GM12878 (cell line): ENCODE measurements at regions not wholly inside any gene's neighbourhood (a gene's known extent, or its start where the extent isn't known, plus 50 kb on each side); places are given as distances from the start of the nearest gene placed in this dataset.
A peak's percentile ranks its signal among the peaks of the same experiment; 100 is the strongest.

Source experiments
- ATAC-seq: fragments of 200-7000 bp; cut with Tn5 transposase; 3 replicates; pipeline ENCODE4 v1.9.1; 2020; ENCODE audit warnings: mild to moderate bottlenecking, moderate library complexity
- BruUV-seq: library from RNA; stranded (reverse); fragments of 400-500 nt; replicated peaks from 2 replicates; lab custom pipeline; 2021; lab: Mats Ljungman, UMichigan
- CTCF ChIA-PET: fragments of 300-600 bp; sonication (Branson Sonifier 250); formaldehyde crosslinking; extraction: SDS; loops from one replicate; lab custom pipeline; 2021; ENCODE audit warnings: inconsistent platforms; lab: Yijun Ruan, JAX
- POLR2A ChIA-PET: fragments of 350-600 bp; formaldehyde crosslinking; extraction: SDS; loops from one replicate; lab custom pipeline; 2021; ENCODE audit warnings: inconsistent platforms; lab: Charles Lee
- RAD21 ChIA-PET: fragments of 300-600 bp; sonication (Branson Sonifier 250); formaldehyde crosslinking; loops from one replicate; lab custom pipeline; 2023; ENCODE audit warnings: antibody characterized with exemption; ENCODE audit not compliant: unreplicated experiment; lab: Charles Lee
- SMC1A ChIA-PET: fragments of 300-600 bp; sonication (Branson Sonifier 250); formaldehyde crosslinking; loops from one replicate; lab custom pipeline; 2023; ENCODE audit not compliant: unreplicated experiment, uncharacterized antibody; lab: Charles Lee
- DNase-seq: peaks from one replicate; pipeline ENCODE4 v3.0.0-alpha.2; 2011; ENCODE audit warnings: low read depth, low spot score
- FAIRE-seq: peaks from 3 replicates; lab custom pipeline; 2011; peaks lifted over from hg19 to GRCh38; lab: Jason Lieb, UNC
- H2AFZ ChIP-seq: 2 replicates; pipeline ENCODE4 v1.6.0; 2011; ENCODE audit warnings: low read depth, low read length, control low read depth; ENCODE audit not compliant: control insufficient read depth
- H3K27ac ChIP-seq: 2 replicates; pipeline ENCODE4 v1.5.1; 2011; ENCODE audit warnings: control low read depth; ENCODE audit not compliant: control insufficient read depth, insufficient read depth
- H3K27me3 ChIP-seq, 2 experiments: replicated peaks in 1 of 2; 2 replicates each; pipeline versions ENCODE4 v1.6.0 to v1.6.1; 2011; ENCODE audit warnings: low read length in 1 of 2; ENCODE audit not compliant: control insufficient read depth in 2 of 2, insufficient read depth in 2 of 2
- H3K36me3 ChIP-seq, 2 experiments: 2 replicates each; pipeline ENCODE4 v1.5.1; 2011; ENCODE audit warnings: low read length in 1 of 2; ENCODE audit not compliant: control insufficient read depth in 2 of 2, insufficient read depth in 2 of 2
- H3K4me1 ChIP-seq: 2 replicates; pipeline ENCODE4 v1.6.1; 2011; ENCODE audit warnings: mild to moderate bottlenecking, low read length, moderate library complexity, mixed read lengths; ENCODE audit not compliant: control insufficient read depth, insufficient read depth
- H3K4me2 ChIP-seq: 2 replicates; pipeline ENCODE4 v1.6.0; 2011; ENCODE audit warnings: control low read depth; ENCODE audit not compliant: control insufficient read depth, insufficient read depth
- H3K4me3 ChIP-seq: fragments of 200-600 bp; sonication (generic); 2 replicates; pipeline ENCODE4 v1.5.1; 2016
- H3K79me2 ChIP-seq: 2 replicates; pipeline ENCODE4 v1.6.0; 2011; ENCODE audit warnings: low read length; ENCODE audit not compliant: control insufficient read depth, insufficient read depth
- H3K9ac ChIP-seq: 2 replicates; pipeline ENCODE4 v1.8.0; 2011; ENCODE audit warnings: low read length, control low read depth, mixed read lengths; ENCODE audit not compliant: control insufficient read depth, insufficient read depth
- H3K9me3 ChIP-seq: replicated peaks from 3 replicates; pipeline ENCODE4 v1.5.1; 2011; ENCODE audit warnings: mild to moderate bottlenecking, low read length; ENCODE audit not compliant: control insufficient read depth, insufficient read depth
- H4K20me1 ChIP-seq: 2 replicates; pipeline ENCODE4 v1.6.0; 2011; ENCODE audit not compliant: control insufficient read depth, insufficient read depth
- DPF2 ChIP-seq: fragments of 450-650 bp; IDR thresholded peaks from 2 replicates; pipeline ENCODE4 v1.6.1; 2017; ENCODE audit warnings: mild to moderate bottlenecking
- ESRRA ChIP-seq: IDR thresholded peaks from 2 replicates; pipeline ENCODE4 v1.6.1; 2012; ENCODE audit warnings: mild to moderate bottlenecking, low read length, improper control_type of control experiment
- ETV6 ChIP-seq, 2 experiments: fragments of 450-650 bp in 1 of 2; IDR thresholded peaks in 1 of 2; conservative IDR thresholded peaks in 1 of 2; 2 replicates each; pipeline ENCODE4 v1.6.1; 2014; ENCODE audit warnings: antibody characterized with exemption in 1 of 2, borderline replicate concordance in 1 of 2, low read depth in 1 of 2, mild to moderate bottlenecking in 1 of 2, moderate library complexity in 1 of 2
- FOXM1 ChIP-seq: IDR thresholded peaks from 2 replicates; pipeline ENCODE4 v1.6.1; 2012; ENCODE audit warnings: low read depth, mild to moderate bottlenecking, inconsistent platforms, low read length, moderate library complexity
- MEF2B ChIP-seq: fragments of 450-650 bp; IDR thresholded peaks from 2 replicates; pipeline ENCODE4 v1.6.1; 2018; ENCODE audit warnings: mild to moderate bottlenecking, moderate library complexity; ENCODE audit not compliant: partially characterized antibody, poor library complexity, severe bottlenecking
- SIX5 ChIP-seq: IDR thresholded peaks from 2 replicates; pipeline ENCODE4 v1.6.1; 2011; ENCODE audit warnings: mild to moderate bottlenecking, low read depth, low read length, moderate library complexity; ENCODE audit not compliant: severe bottlenecking
- SMAD1 ChIP-seq: fragments of 450-650 bp; IDR thresholded peaks from 2 replicates; pipeline ENCODE4 v1.6.1; 2018; ENCODE audit warnings: mild to moderate bottlenecking, low read depth; ENCODE audit not compliant: partially characterized antibody
- SUPT20H ChIP-seq: IDR thresholded peaks from 2 replicates; pipeline ENCODE4 v1.6.1; 2011; ENCODE audit warnings: low read depth, mild to moderate bottlenecking, low read length, moderate library complexity, borderline replicate concordance; ENCODE audit not compliant: control insufficient read depth
- WGBS: methylation state at CpG from one replicate; pipeline ENCODE4 v1.1.6; 2016; ENCODE audit warnings: low lambda C conversion rate; ENCODE audit not compliant: insufficient replicate concordance, insufficient coverage; ENCODE audit errors: missing lambda C conversion rate; 5-methylcytosine and 5-hydroxymethylcytosine counted together
- in situ Hi-C: fragments of 300-500 bp; cut with MboI; formaldehyde crosslinking; loops from 9 replicates; pipeline ENCODE4 v1.14.3; 2018; ENCODE audit warnings: mixed read lengths
- intact Hi-C: fragments of 100-400 bp; cut with micrococcal nuclease; formaldehyde crosslinking; loops from one replicate; pipeline ENCODE4 v1.14.2; 2022; ENCODE audit not compliant: unreplicated experiment
- TF ChIP-seq, protein P1 (sequence below): fragments of 450-650 bp; IDR thresholded peaks from 2 replicates; pipeline ENCODE4 v1.6.1; 2018; ENCODE audit warnings: borderline replicate concordance, mild to moderate bottlenecking; ENCODE audit not compliant: partially characterized antibody
- TF ChIP-seq, protein P2 (sequence below): fragments of 450-650 bp; IDR thresholded peaks from 2 replicates; pipeline ENCODE4 v1.6.1; 2017; ENCODE audit warnings: low read depth, mild to moderate bottlenecking, moderate library complexity
- TF ChIP-seq, protein P3 (sequence below): fragments of 450-650 bp; formaldehyde crosslinking; IDR thresholded peaks from 2 replicates; pipeline ENCODE4 v1.4.0; 2022; ENCODE audit warnings: mild to moderate bottlenecking, moderate library complexity

DNA sequence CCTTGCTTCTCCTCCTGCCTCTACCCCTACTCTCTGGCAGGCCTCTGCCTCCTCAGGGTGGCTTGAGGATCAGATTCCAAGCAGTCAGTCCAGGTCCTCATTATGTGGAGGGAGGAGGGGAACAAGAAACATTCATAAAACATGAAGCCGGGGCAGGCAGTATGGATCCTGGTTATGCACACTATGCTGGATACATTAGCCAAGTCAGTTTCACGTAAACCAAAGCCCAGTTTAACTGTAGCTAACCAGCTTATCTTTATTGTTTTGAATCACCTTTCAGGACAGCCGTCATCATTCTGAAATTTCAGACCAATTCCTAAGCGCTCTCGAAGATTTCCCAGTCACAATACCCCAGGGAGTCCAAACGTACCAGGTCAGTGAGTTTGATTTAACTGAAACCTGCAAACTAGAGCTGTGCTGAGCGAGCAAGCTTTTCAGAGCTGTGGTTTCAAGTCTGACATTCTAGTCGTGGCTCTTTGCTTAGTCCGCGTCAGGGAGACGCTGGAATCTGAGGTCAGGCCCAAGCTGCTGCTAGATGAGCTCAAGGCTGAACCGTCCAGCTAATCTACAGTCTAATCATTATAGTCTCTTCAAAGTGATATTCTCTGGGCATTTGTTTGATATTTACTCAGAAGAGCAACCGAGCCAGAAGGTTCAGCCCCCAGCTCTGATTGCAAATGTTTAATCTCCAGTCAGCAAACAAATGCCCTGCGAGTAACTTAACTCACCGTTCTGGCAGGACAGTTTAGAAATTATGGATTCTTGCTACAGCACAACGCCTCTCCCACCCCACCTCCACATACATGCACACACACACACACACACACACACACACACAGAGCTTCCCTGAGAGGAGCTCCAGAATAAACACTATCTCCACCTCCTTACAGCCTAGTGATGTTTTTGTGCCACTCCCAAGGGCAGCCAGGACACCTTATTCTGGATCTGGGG is 63.8 kb upstream of the BZW1 start:
- H3K79me2 ChIP-seq, result no peaks in the 10 kb centered on the region
- H3K27me3 ChIP-seq, result peaks cover 0 to 2% of the 10 kb centered on the region in 2 experiments; a peak in 2 of 4 replicates
- H2AFZ ChIP-seq, result no peak overlapping the region
- SMC1A ChIA-PET, result interaction anchor here (0.6 to 1.4 kb wide), 4 partner anchors 9 to 639 kb away, joined by 3 read pairs; no protein-coding TSS in a partner anchor
- DNase-seq (no peak), ATAC-seq (peak; percentile 62), FAIRE-seq (no peak)
- no peak overlapping the region for H3K9ac ChIP-seq
- no peaks in the 10 kb centered on the region for H3K9me3 ChIP-seq
- H3K27ac ChIP-seq, result no peak overlapping the region
- POLR2A ChIA-PET, result no interaction called here
- H3K36me3 ChIP-seq, result no peaks in the 10 kb centered on the region
- no peaks in the 10 kb centered on the region for H3K4me1 ChIP-seq
- WGBS, result 16% methylated on average over 16 of the region's 16 CpGs
- H3K4me2 ChIP-seq, result no peak overlapping the region
- CTCF ChIA-PET, result no interaction called here
- H3K4me3 ChIP-seq, result no peak overlapping the region
- no TSS peak for BruUV-seq
- in situ Hi-C loops, result no loop called here
- intact Hi-C loops, result no loop called here
- TF ChIP-seq MEF2B (no peak), SIX5 (no peak), ETV6 (conservative IDR thresholded peaks at IDR 0.05 in 1 of 2, IDR thresholded peaks at IDR 0.05 in 1 of 2; ENCODE audit: borderline replicate concordance in 1 of 2, low read depth in 1 of 2) (no peak), SMAD1 (no peak), ESRRA (no peak), FOXM1 (no peak), DPF2 (no peak), SUPT20H (no peak)
- TF ChIP-seq, protein P1, sequence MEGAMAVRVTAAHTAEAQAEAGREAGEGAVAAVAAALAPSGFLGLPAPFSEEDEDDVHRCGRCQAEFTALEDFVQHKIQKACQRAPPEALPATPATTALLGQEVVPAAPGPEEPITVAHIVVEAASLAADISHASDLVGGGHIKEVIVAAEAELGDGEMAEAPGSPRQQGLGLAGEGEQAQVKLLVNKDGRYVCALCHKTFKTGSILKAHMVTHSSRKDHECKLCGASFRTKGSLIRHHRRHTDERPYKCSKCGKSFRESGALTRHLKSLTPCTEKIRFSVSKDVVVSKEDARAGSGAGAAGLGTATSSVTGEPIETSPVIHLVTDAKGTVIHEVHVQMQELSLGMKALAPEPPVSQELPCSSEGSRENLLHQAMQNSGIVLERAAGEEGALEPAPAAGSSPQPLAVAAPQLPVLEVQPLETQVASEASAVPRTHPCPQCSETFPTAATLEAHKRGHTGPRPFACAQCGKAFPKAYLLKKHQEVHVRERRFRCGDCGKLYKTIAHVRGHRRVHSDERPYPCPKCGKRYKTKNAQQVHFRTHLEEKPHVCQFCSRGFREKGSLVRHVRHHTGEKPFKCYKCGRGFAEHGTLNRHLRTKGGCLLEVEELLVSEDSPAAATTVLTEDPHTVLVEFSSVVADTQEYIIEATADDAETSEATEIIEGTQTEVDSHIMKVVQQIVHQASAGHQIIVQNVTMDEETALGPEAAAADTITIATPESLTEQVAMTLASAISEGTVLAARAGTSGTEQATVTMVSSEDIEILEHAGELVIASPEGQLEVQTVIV, result no peak
- TF ChIP-seq, protein P2, sequence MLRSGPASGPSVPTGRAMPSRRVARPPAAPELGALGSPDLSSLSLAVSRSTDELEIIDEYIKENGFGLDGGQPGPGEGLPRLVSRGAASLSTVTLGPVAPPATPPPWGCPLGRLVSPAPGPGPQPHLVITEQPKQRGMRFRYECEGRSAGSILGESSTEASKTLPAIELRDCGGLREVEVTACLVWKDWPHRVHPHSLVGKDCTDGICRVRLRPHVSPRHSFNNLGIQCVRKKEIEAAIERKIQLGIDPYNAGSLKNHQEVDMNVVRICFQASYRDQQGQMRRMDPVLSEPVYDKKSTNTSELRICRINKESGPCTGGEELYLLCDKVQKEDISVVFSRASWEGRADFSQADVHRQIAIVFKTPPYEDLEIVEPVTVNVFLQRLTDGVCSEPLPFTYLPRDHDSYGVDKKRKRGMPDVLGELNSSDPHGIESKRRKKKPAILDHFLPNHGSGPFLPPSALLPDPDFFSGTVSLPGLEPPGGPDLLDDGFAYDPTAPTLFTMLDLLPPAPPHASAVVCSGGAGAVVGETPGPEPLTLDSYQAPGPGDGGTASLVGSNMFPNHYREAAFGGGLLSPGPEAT, result no peak
- TF ChIP-seq, protein P3, sequence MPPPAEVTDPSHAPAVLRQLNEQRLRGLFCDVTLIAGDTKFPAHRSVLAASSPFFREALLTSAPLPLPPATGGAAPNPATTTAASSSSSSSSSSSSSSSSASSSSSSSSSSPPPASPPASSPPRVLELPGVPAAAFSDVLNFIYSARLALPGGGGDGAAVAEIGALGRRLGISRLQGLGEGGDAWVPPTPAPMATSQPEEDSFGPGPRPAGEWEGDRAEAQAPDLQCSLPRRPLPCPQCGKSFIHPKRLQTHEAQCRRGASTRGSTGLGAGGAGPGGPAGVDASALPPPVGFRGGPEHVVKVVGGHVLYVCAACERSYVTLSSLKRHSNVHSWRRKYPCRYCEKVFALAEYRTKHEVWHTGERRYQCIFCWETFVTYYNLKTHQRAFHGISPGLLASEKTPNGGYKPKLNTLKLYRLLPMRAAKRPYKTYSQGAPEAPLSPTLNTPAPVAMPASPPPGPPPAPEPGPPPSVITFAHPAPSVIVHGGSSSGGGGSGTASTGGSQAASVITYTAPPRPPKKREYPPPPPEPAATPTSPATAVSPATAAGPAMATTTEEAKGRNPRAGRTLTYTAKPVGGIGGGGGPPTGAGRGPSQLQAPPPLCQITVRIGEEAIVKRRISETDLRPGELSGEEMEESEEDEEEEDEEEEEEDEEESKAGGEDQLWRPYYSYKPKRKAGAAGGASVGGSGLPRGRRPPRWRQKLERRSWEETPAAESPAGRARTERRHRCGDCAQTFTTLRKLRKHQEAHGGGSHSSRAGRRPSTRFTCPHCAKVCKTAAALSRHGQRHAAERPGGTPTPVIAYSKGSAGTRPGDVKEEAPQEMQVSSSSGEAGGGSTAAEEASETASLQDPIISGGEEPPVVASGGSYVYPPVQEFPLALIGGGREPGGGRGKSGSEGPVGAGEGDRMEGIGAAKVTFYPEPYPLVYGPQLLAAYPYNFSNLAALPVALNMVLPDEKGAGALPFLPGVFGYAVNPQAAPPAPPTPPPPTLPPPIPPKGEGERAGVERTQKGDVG (CRISPR knock-in tag), result no peak
- TF ChIP-seq, all 136 proteins: peak for 0
- no peaks in the 10 kb centered on the region for H4K20me1 ChIP-seq
- RAD21 ChIA-PET, result interaction anchor here (1.6 kb wide), 1 partner anchor 8 kb away, joined by 4 read pairs; no protein-coding TSS in a partner anchor
